Right lobe of liver (tissue), 4 donors: ENCODE measurements at regions not wholly inside any gene's neighbourhood (a gene's known extent, or its start where the extent isn't known, plus 50 kb on each side); places are given as distances from the start of the nearest gene placed in this dataset.
"Not testable (repeated sequence)": the region's sequence is repeated elsewhere in the genome, so short reads cannot be mapped to it uniquely, and the experiment has no call there.

Experiments used
- POLR2A ChIP-seq: fragments of 450-650 bp; IDR thresholded peaks from one replicate; pipeline ENCODE4 v1.6.1; 2017; ENCODE audit warnings: antibody characterized with exemption, mild to moderate bottlenecking
- TF ChIP-seq, protein P1 (sequence below), 4 donors: fragments of 200-600 bp in 3 of 4; fragments of 450-650 bp in 1 of 4; IDR thresholded peaks; one replicate each; pipeline versions ENCODE4 v1.5.1 to v1.8.0; 2016 to 2022; ENCODE audit warnings: antibody characterized with exemption in 4 of 4, mild to moderate bottlenecking in 2 of 4
- donor health status: DM: no; HTN: no; CAD: no.
- donor health status: DM: no; HTN: no; CAD: no.
- donor health status: DM: no; HTN: yes; CAD: no.

DNA sequence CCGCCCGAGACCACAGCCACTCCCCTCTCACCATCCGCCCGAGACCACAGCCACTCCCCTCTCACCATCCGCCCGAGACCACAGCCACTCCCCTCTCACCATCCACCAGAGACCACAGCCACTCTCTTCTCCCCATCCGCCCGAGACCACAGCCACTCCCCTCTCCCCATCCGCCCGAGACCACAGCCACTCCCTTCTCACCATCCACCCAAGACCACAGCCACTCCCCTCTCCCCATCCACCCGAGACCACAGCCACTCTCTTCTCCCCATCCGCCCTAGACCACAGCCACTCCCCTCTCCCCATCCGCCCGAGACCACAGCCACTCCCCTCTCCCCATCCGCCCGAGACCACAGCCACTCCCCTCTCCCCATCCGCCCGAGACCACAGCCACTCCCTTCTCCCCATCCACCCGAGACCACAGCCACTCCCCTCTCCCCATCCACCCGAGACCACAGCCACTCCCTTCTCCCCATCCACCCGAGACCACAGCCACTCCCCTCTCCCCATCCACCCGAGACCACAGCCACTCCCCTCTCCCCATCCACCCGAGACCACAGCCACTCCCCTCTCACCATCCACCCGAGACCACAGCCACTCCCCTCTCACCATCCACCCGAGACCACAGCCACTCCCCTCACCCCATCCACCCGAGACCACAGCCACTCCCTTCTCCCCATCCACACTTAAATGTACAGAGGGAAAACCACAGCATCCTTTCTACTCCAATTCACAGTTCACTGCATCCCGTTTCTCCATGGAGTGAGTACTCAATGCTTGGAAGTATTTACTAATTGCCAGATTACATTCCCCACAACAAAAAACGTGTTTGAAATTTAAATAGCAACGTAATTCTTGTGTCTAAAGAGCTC is 83.5 kb upstream of the SFSWAP start:
- TF ChIP-seq, protein P1, sequence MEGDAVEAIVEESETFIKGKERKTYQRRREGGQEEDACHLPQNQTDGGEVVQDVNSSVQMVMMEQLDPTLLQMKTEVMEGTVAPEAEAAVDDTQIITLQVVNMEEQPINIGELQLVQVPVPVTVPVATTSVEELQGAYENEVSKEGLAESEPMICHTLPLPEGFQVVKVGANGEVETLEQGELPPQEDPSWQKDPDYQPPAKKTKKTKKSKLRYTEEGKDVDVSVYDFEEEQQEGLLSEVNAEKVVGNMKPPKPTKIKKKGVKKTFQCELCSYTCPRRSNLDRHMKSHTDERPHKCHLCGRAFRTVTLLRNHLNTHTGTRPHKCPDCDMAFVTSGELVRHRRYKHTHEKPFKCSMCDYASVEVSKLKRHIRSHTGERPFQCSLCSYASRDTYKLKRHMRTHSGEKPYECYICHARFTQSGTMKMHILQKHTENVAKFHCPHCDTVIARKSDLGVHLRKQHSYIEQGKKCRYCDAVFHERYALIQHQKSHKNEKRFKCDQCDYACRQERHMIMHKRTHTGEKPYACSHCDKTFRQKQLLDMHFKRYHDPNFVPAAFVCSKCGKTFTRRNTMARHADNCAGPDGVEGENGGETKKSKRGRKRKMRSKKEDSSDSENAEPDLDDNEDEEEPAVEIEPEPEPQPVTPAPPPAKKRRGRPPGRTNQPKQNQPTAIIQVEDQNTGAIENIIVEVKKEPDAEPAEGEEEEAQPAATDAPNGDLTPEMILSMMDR (IDR thresholded peaks at IDR 0.05), result not testable (repeated sequence)
- TF ChIP-seq POLR2A, result not testable (repeated sequence)
